GM19238 (cell line): ENCODE measurements at regions not wholly inside any gene's neighbourhood (a gene's known extent, or its start where the extent isn't known, plus 50 kb on each side); places are given as distances from the start of the nearest gene placed in this dataset.

ENCODE experiments used
- DNase-seq: peaks from one replicate; pipeline ENCODE4 v3.0.0; 2011; ENCODE audit warnings: low spot score; ENCODE audit not compliant: insufficient read length

DNA sequence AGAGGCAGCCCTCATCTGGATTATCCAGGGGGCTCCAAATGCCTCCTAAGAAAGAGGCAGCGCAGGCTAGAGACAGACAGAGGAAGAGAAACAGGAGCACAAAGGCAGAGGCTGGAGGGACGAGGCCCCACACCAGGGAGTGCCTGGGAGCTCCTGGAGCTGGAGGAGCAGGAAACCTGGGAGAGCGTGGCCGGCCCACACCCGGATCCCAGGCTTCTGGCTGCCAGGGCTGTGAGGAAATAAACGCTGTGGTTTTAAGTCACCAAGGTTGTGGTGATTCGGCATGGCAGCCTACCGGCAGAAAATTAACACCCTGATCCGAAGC, 165.5 kb downstream of the OLFM1 start:
- no peak for DNase-seq

DNA sequence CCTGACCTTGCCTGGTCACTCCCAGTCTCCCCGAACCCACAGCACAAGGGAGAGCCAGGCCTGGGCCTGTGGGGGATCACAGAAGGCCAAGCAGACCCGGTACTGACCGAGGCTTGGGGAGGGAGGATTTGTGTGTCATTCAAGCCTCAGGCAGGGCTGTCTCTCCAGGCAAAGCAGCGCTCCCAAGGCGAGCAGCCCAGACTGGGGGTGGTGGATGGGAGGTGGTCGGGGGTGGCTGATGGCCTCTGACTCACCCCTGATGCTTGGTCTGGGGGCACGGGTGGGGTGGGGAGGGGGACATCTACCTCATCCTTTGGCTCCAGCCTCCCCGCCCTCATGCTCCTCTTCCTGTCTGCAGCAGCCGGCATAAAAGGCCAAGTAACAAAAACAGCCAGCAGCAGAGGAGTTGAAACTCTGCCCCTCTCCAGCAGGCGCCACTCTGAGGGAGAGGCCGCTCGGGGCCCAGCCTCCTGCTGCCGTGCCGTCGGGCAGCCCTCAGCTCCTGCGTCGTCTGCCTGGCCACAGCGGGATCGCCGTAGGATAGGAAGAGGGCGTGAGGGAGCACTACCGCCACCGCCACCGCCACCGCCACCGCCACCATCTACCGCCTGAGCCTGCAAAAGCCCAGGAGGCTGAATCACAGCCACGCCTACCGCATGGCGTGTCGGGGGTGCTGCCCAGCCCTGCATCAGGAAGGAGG, 166.0 kb downstream of the OLFM1 start:
- no peak for DNase-seq

DNA sequence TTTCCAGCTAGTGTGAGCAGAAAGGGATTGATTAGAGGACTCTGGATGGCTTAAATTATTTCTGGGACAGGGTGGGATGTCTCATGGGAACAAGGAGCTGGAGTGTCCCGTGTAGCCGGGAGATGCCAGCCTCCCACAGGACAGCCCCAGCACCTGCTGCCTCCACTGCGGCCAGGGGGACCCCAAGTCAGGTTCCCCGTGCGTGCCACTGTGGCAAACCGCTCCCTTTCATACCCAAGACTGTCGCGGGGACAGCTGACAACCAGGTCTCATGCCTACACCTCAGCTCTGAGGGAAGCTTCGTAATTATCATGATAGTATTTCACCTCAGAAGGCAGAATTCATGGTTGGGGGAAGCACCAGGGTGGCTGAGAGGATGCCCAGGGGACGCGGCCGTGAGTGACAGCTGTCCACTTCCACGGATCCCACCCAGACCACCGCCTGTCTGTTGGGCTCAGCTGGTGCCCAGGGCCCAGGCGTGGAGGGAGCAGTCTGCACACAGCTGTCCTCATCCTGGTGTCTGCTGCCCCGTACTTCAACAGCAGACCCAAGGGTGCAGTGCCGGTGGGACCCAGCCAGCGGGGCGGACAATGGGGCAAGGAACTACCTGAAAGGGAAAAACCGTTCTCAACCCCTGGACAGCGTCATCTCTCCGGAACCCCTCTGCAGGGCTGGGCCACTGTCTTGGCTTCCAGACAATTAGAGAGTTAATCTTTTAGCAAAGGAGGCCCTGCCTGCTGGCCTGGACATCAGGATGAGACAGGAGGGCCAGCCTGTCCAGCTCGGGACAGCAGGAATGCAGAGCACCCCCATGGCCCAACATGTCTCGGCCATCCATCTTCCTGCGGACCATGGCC, 166.9 kb downstream of the OLFM1 start:
- no peak for DNase-seq

DNA sequence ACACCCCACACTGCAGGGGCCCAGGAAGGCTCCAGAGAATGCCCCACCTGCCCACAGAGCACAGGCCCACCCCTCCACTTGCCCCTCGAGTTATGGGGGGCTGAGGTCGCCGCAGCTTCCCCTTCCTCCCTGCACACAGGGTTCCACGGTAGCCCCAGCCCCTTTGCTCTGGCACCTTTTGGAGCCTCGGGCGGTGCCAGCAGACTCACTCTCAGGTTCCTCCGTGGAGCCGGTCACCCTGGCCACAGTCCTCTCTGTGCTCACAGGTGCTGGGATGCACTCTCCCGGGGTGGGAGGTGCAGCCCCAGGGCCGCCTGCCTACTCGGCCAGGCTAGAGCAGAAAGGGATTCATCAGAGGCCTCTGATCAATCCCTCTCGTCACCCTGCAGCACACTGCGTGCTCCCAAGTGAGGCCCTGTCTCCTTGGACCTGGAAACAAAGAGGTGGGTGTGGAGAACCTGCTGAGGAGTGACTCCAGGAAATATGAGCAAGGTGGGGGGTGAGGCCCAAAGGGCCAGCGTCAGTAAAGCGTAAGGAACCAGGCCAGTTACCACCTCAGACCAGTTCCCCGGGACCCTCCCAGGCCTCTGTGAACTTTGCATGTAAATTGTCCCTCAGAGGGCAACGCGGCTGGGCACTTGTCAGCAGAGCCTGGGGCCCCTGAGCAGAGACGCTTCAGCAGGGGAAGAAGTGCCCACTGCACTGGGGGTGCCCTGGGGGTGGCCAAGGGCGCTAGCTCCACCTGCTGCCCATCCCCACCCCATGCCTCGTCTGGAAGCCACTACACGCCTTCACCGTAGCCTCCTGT, 167.8 kb downstream of the OLFM1 start:
- DNase-seq: no peak

DNA sequence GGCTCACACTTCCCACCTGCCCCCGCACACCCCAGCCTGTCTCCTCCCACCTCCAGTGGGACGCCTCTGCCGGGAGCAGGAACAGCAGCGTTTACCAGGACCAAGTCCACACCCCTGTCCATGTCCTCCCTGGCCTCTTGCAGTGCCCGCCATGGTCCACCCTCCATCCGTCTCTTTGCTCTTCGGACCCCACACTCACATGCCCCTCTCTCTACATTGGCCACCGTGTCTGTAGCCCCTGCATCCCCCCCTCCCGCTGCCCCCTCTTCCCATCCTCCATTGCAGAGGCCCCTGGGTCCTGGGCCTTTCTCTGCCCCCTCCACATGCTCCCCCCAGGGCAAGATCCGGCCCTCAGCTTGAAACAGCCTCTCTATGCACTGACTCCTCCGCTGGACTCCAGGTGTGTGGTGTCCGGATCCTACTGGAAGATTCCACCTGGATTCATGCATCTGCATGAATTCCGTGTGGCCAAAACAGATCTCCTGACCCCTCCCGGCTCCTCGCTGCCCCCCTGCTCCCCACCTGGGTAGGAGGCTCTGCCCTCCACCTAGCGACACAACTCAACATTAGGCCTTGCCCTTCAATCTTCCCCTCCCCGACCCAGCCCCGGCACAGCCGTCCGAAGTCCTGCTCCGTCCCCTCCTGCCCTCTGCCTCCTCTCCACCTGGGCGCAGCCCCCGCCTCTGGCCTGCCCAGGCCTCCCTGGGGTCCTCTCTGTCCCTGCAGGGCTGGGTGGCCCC, 168.5 kb downstream of the OLFM1 start:
- no peak for DNase-seq

DNA sequence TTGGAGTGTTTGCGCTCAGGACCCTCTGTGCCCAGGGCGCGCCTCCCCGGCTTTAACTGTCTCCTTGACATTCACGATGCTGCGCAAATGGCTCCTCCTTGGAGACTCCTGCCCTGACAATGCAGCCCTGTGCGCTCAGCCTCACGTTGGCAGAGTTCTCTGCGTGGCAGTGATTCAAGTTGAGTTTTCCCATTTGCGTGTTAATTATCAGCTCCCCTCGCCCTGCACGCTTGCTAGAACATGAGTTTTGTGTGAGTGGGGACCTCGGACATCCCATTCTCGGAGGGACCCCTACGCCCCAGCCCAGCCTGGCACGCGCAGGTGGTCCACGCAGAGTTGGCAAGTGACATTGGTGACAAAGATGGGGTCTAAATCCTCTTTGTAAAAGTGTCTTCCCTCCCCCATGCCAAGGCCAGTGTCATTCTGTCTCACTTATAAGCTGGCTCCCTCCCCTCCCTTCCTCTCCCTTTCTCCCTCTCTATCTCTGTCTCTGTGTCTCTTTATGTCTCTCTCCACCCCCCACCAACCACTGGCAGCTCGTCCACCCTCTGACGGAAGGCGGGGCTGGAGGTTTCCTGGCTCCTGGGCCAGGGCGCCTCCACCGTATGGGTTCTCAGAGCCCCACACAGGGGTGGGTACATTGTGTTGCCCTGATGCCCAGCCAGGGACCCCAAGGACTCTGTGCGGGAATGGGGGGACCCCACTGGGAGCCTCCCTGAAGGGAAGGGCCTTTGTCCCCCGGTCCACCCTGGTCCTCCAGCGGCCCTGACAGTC, 169.3 kb downstream of the OLFM1 start:
- DNase-seq: no peak

DNA sequence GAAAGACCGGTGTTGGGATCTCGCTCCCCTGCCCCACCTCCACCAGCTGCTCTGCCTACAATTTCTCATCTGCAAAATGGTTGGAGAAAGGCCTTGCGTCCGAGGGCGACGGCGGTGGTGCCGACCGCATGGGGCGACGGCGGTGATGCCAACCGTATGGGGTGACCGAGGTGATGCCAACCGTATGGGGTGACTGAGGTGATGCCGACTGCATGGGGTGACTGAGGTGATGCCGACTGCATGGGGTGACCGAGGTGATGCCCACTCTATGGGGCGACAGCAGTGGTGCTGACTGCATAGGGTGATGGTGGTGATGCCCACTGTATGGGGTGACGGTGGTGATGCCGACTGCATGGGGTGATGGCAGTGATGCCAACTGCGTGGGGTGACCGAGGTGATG, 171.0 kb downstream of the OLFM1 start:
- no peak for DNase-seq

DNA sequence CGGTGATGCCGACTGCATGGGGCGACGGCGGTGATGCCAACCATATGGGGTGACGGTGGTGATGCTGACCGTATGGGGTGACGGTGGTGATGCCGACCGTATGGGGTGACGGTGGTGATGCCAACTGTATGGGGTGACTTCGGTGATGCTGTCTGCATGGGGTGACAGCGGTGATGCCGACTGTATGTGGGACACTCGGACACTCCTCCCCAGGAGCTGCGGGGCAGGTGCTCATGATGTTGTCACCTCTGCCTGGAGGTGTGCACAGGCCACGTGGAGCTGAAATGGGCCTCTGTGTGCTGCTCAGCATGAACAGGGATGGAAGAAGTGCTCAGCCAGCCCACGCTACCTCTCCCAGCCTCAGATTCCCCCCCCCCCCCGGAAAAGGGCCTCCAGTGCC, 171.8 kb downstream of the OLFM1 start:
- no peak for DNase-seq

DNA sequence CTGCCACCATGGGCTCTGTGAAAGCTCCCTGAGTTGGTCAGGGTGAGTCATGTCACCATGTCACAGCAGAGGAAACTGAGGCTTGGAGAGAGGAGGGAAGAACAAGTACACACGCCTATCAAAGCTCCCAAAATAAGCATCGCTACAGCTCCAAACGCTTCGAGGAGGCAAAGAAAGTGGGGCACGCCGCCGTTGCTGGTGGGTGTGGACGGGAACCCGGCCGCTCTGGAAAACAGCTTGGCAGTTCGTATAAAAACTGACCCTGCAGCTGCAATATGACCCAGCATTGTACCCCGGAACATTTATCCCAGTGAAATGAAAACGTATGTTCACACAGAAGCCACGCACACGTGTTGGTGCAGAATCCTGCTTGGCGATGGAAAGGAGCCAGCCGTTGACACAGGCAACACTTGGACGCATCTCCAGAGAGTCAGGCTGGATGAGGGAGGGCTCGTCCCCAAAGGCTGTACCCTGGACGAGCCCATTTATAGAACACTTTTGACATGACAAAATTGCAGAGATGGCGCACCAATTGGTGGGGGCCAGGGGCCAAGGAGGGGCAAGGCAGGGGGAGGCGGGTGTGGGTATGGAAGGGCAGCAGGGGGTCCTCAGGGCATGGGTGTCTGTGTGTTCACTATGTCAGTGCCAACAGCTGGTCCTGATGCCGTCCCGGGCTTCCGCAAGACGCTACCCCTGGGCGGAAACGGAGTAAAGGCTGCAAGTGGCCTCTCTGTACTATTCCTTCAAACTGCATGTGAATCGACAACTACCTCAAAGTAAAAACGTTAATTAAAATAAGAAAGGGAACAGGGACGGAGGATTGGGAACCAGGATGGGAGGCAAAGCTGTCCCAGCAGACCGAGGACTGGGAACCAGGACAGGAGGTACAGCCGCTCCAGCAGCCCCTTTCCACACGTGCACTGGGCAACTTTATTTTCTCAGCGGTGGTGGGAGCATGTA, 173.0 kb downstream of the OLFM1 start:
- DNase-seq: no peak

DNA sequence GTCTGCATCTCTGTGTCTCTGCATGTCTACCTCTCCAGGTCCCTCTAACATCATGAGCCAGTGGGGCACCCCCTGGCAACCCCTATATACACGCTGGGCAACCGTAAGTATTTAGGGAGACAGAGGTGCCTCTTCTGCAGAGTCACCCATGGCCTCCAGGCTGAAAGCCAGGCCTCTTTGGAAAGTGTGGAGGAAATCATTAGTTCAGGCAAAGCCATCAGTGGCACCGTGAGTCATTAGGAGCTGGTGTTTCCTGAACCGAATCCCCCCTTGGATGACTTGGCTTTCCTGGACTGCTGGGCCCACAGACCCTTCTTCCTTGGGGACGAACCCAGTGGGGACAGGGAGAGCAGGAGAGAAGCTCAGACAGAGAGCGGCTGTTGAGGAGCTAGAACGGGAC, 174.8 kb downstream of the OLFM1 start:
- no peak for DNase-seq

DNA sequence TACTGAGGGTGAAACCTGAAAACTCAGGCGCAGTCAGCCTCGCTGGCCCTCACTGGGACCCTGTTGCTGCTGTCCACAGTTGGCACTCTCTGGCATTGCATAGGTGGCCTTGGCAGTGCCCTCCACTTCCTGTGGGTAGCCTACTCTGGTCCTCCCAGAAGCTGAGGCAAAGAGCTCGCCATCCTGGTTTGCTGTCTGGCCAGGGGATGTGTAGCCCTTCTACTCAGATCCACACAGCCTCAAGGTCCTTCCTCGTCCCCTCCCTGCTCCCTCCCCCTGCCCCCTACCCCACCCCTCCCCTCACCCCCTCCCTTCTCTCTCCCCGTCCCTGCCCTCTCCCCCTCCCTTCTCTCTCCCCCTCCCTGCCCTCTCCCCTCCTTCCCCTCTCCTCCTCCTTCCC, 176.0 kb downstream of the OLFM1 start:
- no peak for DNase-seq

DNA sequence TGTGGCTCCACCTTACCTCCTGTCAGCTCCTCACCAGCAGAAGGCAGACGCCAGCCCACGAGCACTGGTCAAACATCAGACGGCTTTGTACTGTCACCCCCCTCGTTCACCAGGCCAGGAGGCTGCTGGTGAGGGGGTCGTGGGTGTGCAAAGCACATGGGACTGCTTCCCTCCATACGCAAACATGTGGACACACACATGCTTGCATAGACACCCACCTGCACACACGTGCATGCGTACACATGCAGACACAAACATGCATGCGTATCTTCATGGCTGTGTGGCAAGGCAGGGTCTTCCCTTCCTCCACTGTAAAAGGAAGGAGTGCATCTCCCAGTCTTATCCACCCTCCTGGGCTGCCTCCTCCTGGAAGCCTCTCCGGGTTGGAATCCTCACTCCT, 178.5 kb downstream of the OLFM1 start:
- DNase-seq: no peak

DNA sequence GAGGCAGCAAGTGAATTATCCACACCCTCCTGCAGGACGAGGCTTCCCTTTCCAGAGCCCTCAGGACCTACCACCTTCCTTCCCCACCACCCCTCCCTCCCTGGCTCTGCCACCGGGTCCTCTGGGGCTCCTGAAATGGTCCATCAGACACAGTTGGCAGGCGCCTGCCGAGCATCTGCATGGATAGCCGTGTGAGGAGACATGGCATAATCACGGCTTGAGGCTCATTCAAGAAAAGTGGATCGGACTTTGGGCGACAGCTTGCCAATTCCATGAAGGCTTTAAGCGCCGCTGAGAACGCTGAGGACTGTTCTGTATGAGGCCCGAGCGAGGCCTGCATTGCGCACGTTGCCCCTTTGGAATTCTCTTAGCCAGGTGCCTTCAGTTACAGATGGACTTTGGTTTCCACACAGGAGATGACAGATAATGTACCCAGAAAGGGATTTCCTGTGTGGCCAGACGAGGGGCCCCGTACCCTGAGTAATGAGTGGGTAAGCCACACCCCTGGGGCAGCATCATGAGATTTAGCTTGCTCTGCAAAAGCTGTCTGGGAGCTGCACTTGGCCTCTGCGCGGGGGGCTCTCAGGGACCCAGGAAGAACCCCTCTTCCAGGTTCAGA, 179.8 kb downstream of the OLFM1 start:
- no peak for DNase-seq

DNA sequence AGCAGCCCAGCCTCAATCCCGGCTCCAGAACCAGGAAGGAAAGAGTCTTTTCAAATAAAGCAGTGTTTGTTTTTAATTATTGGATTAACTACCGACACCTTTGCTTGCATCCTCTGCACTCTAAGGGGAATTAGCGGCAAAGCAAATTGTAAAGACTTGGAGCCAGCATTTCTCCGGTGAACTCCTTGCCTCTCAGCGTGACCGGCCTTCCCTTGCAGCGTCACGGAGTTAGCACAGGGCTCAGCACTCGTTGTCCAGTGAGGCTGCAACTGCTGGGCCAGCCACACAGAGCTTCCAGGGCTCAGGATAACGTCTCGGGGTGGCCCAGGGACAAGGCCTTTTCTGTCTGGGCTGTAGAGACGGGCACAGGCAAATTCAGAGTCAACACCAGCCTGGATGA, 180.6 kb downstream of the OLFM1 start:
- DNase-seq: no peak

DNA sequence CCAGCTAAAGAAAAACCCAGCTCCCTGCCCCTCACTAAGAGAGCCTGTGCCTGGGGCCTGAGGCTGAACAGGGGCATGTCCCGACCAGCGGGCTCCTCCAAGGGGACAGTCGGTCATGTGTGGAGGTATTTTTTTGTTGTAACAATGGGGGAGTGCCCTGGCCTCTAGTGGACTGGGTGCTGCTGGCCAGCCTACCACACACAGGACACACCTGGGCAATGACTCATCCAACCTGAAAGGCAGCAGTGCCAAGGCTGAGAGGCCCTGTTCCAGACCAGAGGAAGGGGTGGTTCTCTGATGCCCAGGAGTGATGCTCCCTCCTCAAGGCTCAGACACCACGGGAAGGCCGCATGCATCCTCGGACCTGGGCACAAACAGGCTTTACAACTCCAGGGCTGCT, 181.5 kb downstream of the OLFM1 start:
- no peak for DNase-seq

DNA sequence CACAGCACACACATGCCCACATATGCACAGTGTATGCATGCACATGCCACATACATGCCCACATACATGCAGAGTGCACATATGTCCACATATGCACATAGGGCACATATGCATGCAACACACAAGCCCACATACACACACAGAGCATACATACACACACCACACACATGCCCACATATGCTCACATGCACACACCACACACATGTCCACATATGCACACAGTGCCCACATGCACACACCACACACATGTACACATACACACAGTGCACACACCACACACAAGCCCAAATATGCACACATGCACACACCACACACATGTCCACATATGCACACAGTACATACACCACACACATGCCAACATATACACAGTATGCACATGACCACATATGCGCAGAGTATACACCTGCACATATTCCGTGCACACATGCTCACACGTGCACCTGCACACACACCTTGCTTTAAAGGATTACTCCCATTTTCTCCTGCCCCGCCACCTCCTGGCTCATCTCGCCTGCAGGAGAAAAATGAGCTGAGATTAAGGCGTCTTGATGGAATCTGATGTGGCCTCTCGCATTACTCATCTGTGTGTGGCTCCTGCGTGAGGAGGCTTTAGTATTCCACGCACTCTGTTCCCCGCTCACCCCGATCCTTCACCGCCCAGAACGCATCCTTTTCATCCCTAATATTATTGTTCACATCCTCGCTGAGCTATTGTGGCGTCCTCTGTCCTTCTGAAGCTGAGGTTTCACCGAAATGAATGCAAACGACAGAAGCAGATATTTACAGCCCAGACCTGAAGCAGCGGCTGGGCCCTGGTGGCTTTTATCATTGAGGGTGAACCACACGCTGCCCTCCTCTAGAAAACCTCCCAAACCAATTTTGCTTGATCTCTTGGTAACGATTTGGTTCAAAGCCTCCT, 182.7 kb downstream of the OLFM1 start:
- no peak for DNase-seq

DNA sequence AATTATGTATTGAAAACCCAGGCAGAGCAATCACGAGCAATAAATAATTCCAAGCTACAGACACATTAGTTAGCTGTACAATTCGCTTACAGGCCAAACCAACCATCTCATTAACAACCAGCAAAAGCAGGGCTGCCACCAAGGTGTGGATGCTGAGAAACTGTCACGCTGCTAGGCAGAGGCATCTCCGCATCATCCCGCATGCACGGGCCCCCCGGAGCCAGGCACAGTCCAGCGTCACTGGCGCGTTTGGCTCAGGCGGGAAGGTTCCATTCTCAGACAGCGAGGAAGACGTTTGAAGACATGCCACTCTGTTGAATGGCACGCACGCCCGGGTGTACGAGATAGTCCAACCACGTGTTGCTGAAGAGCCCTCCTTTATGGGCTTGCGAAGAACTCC, 184.0 kb downstream of the OLFM1 start:
- DNase-seq: no peak

DNA sequence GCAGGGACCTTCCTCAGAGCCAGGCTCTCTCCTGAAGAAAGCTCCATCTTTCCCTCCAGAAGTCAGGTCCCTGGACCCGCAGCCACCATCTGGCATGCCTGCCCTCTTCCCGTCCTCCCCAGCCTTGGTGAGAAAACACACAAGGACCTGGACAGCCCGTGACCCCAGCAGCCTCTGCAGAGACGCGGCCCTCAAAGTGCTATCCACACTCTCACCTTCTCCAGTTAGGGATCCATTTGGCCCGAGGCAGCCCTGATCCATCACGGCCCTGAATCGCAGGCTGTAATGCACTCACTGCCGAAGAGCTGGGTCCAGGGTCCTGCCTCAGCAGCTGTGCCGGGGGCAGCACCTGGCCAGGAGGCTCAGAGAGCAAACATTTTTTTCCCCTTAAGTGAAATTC, 185.1 kb downstream of the OLFM1 start:
- DNase-seq: no peak
